ENCODE measurements at regions not wholly inside any gene's neighbourhood (a gene's known extent, or its start where the extent isn't known, plus 50 kb on each side); places are given as distances from the start of the nearest gene placed in this dataset.

- no peak for TF ChIP-seq SUZ12 (IDR thresholded peaks at IDR 0.05; ENCODE audit: extremely low read depth, insufficient read depth, insufficient read length)
- TF ChIP-seq ZNF274 (IDR thresholded peaks at IDR 0.05; ENCODE audit: low read depth, low read length): no peak
- no peak for TF ChIP-seq YY1 (IDR thresholded peaks at IDR 0.05; ENCODE audit: insufficient read depth, insufficient read length)
Observed at GRCh38 chr2:165010556-165010955, 55.2 kb upstream of the SLC38A11 start.
